ENCODE measurements at regions not wholly inside any gene's neighbourhood (a gene's known extent, or its start where the extent isn't known, plus 50 kb on each side); places are given as distances from the start of the nearest gene placed in this dataset.

- TF ChIP-seq ZFP30 (CRISPR knock-in tag; IDR thresholded peaks at IDR 0.05) (no peak), CSRNP3 (CRISPR knock-in tag; IDR thresholded peaks at IDR 0.05) (no peak), SNAI2 (CRISPR knock-in tag; IDR thresholded peaks at IDR 0.05) (no peak), CREB5 (CRISPR knock-in tag; IDR thresholded peaks at IDR 0.05; ENCODE audit: low read depth) (no peak), ZC3H10 (CRISPR knock-in tag; IDR thresholded peaks at IDR 0.05) (no peak), TCF4 (CRISPR knock-in tag; IDR thresholded peaks at IDR 0.05; ENCODE audit: borderline replicate concordance) (no peak), POU6F1 (CRISPR knock-in tag; IDR thresholded peaks at IDR 0.05; ENCODE audit: borderline replicate concordance, low read depth) (no peak)
These were observed 459.3 kb upstream of the MEF2C start for GRCh38 chr5:89342106-89342876.
